ENCODE measurements at regions not wholly inside any gene's neighbourhood (a gene's known extent, or its start where the extent isn't known, plus 50 kb on each side); places are given as distances from the start of the nearest gene placed in this dataset.
"Not testable (repeated sequence)": the region's sequence is repeated elsewhere in the genome, so short reads cannot be mapped to it uniquely, and the experiment has no call there.

GRCh38 chr12:124216966-124217365 is 77.9 kb upstream of the RFLNA start:
- no peaks in the 10 kb centered on the region for H3K36me3 ChIP-seq (ENCODE audit: low read depth, missing control alignments)
- H3K27ac ChIP-seq = no peak overlapping the region
- TF ChIP-seq POLR2A (IDR thresholded peaks at IDR 0.05) (no peak), CTCF (IDR thresholded peaks at IDR 0.05) (no peak)
- DNase-seq = no peak
- H3K4me1 ChIP-seq = peaks cover 5% of the 10 kb centered on the region
- intact Hi-C loops (cut with DNase I; ENCODE audit: low total_unique reads) = no loop called here
- WGBS, 2 donors = 87 to 94% methylated on average over 5 to 10 of the region's 10 CpGs
- H3K9me3 ChIP-seq = no peaks in the 10 kb centered on the region
- H3K4me3 ChIP-seq = no peak overlapping the region
- H3K27me3 ChIP-seq = no peaks in the 10 kb centered on the region

- 31 to 41% methylated on average over 21 to 22 of the region's 22 CpGs for WGBS, 2 donors
- no peak for DNase-seq
- no peak overlapping the region for H3K4me3 ChIP-seq
Measured at GRCh38 chr12:124217508-124218242, 77.2 kb upstream of the RFLNA start.

GRCh38 chr12:124218243-124218560 is 76.7 kb upstream of the RFLNA start:
- WGBS, 2 donors = 93 to 95% methylated on average over 1 of the region's 1 CpG
- no peak overlapping the region for H3K27ac ChIP-seq
- no peak overlapping the region for H3K4me3 ChIP-seq
- intact Hi-C loops (cut with DNase I; ENCODE audit: low total_unique reads) = no loop called here
- peaks cover 5% of the 10 kb centered on the region for H3K4me1 ChIP-seq
- no peak for DNase-seq
- no peaks in the 10 kb centered on the region for H3K9me3 ChIP-seq
- no peak for TF ChIP-seq CTCF (IDR thresholded peaks at IDR 0.05)
- no peak for TF ChIP-seq POLR2A (IDR thresholded peaks at IDR 0.05)
- no peaks in the 10 kb centered on the region for H3K27me3 ChIP-seq
- no peaks in the 10 kb centered on the region for H3K36me3 ChIP-seq (ENCODE audit: low read depth, missing control alignments)

More at GRCh38 chr12:124217508-124218242, 77.2 kb upstream of the RFLNA start:
- Histone ChIP-seq H3K4me1 (peaks cover 5% of the 10 kb centered on the region), H3K9me3 (no peaks in the 10 kb centered on the region), H3K36me3 (ENCODE audit: low read depth, missing control alignments) (no peaks in the 10 kb centered on the region), H3K27ac (no peak overlapping the region), H3K27me3 (no peaks in the 10 kb centered on the region)
- TF ChIP-seq POLR2A (IDR thresholded peaks at IDR 0.05) (no peak), CTCF (IDR thresholded peaks at IDR 0.05) (no peak)
- intact Hi-C loops (cut with DNase I; ENCODE audit: low total_unique reads) = no loop called here

- H3K4me1 ChIP-seq; H3K27ac ChIP-seq; H3K36me3 ChIP-seq (ENCODE audit: low read depth, missing control alignments); H3K27me3 ChIP-seq; H3K9me3 ChIP-seq; intact Hi-C loops (cut with DNase I; ENCODE audit: low total_unique reads); DNase-seq; H3K4me3 ChIP-seq: not testable (repeated sequence)
- WGBS, 2 donors = 93 to 98% methylated on average over 3 of the region's 3 CpGs
Measured at GRCh38 chr12:124218650-124219049, 76.2 kb upstream of the RFLNA start.

GRCh38 chr12:124222368-124223245 is 72.3 kb upstream of the RFLNA start:
- 79 to 84% methylated on average over 13 to 14 of the region's 14 CpGs for WGBS, 2 donors
- intact Hi-C loops (cut with DNase I; ENCODE audit: low total_unique reads) = no loop called here
- no peak for TF ChIP-seq POLR2A (IDR thresholded peaks at IDR 0.05)
- TF ChIP-seq CTCF (IDR thresholded peaks at IDR 0.05) = no peak
- no peak for DNase-seq
- H3K36me3 ChIP-seq (ENCODE audit: low read depth, missing control alignments) = no peaks in the 10 kb centered on the region
- H3K4me3 ChIP-seq = no peak overlapping the region
- H3K9me3 ChIP-seq = no peaks in the 10 kb centered on the region
- H3K27me3 ChIP-seq = no peaks in the 10 kb centered on the region
- H3K4me1 ChIP-seq = peaks cover 3% of the 10 kb centered on the region
- H3K27ac ChIP-seq = no peak overlapping the region

- DNase-seq; intact Hi-C loops (cut with DNase I; ENCODE audit: low total_unique reads); H3K4me3 ChIP-seq; H3K4me1 ChIP-seq; H3K9me3 ChIP-seq; H3K27ac ChIP-seq; H3K36me3 ChIP-seq (ENCODE audit: low read depth, missing control alignments); H3K27me3 ChIP-seq: not testable (repeated sequence)
- 90 to 93% methylated on average over 12 of the region's 12 CpGs for WGBS, 2 donors
Measured at GRCh38 chr12:124223733-124224138, 71.2 kb upstream of the RFLNA start.

Data from testis (tissue), 2 donors.